NOMO-1 (cell line): ENCODE measurements at regions not wholly inside any gene's neighbourhood (a gene's known extent, or its start where the extent isn't known, plus 50 kb on each side); places are given as distances from the start of the nearest gene placed in this dataset.
"Not testable (repeated sequence)": the region's sequence is repeated elsewhere in the genome, so short reads cannot be mapped to it uniquely, and the experiment has no call there.

ENCODE experiments used
- DNase-seq, 2 experiments: peaks; one replicate each; lab custom pipeline; 2025; ENCODE audit not compliant: unreplicated experiment in 2 of 2; lab: John Stamatoyannopoulos, UW

DNA sequence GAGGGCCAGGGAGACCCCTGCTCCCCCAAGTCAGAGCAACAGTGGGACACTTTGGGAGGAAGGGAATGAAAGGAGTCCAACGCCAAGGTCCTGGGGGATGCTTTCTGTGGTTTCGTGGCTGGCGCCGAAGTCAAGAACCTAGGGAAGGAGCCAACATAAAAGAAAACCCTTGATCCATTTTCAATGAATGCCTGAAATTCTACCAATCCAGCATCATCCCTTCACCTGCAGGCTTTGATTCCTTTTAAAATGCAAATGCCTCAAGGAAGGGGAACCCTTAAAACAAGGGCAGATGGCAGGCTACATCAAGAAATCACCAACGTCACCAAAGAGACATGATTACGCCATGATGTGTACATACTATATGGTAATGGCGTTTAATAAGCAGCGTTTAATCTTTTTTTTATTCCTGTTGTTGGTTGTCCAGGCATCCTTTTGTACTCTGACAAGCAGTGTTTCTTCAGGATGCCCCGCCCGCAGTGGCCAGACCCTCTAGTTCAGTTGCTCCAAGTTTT, 123.3 kb upstream of the SLC1A4 start:
- DNase-seq: peak in 1 of 2 experiments; percentile 35

DNA sequence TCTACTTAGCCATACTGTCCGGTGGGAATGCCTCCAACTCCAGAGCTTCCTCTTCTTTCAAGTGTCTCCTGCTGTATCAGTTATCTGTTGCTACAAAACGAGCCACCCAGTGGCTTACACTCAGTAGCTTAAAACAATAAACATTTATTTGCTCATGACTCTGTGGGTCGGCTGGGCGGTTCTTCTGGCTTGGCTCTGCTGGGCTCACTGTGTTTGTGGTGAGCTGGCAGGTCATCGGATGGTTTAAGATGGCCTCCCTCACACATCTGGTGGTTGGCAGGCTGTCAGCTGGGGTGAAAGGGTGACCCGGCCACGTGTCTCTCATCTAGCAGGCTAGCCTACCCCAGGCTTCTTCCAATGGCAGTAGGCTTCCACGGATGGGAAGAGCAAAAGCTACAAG, 122.4 kb upstream of the SLC1A4 start:
- no peak for DNase-seq

DNA sequence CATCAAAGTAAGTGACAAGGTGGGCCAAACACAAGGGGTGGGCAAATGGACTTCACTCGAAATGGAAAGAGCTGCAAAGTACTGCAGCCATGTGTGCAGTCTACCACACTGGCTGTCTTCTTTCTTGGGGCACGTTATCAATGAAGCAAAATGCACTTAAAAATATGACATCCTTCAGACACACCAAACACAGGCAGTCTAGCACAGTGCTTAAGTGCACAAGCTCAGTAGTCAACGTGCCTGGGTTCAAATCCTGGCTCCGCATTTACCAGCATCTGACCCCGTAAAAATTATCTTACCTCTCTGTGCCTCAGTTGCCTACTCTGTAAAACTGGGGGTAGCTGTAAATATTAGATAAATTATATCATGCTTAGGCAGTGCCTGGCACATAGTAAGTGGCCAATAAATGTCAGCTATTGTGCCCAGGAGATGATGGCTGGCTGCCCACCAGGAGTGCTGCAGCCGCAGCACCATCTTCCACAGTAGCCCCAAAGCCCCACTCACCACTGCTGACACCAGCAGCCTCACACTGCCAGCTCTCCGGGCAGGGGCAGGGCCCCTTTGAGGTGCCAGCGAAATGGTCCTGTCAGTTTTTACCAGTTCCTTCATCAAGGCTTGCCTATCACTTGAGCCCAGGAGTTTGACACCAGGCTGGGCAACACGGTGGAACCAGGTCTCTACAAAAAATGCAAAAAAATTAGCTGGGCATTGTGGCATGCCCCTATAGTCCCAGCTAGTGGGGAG, 121.8 kb upstream of the SLC1A4 start:
- DNase-seq: no peak

DNA sequence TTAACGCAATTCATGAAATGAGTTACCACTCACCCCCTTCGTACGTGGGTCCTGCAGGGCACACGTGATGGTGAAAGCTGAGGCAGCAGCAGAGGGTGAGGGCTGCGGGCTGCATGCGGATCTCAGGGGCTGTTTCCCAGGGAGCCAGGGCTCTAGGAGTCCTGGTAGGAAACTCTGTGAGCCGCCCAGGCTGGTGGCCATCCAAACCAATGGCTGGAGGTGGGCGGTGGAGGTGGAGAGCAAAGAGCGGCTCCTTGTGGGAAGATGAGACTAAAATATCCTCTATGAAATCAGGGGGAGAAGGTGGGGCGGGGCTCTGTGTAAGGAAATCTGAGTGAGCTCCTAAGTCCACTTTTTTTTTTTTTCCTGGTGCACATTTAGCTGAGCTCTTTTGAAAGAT, 120.1 kb upstream of the SLC1A4 start:
- no peak for DNase-seq

DNA sequence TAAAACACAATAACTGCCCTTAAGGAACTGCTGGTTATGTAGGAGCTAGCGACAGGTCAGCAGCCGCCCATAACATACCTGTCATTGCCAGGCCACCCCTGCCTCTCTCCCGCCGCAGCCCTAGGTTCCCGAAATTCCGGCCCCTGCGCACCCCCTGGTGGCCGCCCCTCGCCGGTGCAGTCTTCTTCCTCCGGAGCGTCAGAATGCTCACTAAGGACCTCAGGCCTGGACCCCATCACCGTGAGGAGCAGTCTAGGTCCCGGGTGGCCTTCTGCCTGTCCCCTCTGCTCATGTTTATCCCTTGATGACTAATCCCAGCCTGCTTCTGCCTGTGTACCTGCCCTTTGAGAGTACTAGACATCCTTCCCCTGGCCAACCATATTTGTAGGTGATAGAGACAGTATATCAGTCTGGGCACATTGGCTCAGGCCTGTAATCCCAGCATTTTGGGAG, 115.7 kb upstream of the SLC1A4 start:
- peak; percentile 54 to 61 for DNase-seq

DNA sequence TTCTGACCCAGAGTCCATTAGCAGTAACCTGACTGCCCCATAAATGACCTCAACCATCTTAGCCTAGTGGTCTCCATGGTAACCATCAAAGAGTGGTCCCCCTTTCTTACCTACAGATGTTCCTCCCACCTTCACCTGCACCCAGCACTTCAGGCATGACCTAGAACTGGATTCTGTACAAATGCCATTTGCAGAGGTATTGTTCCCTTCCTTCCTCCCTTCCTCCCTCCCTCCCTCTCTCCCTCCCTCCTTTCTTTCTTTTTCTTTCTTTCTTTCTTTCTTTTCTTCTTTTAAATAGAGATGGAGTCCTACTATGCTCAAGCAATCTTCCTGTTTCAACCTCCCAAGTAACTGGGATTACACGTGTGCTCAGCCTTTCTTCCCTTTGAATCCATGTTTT, 114.6 kb upstream of the SLC1A4 start:
- no peak for DNase-seq

DNA sequence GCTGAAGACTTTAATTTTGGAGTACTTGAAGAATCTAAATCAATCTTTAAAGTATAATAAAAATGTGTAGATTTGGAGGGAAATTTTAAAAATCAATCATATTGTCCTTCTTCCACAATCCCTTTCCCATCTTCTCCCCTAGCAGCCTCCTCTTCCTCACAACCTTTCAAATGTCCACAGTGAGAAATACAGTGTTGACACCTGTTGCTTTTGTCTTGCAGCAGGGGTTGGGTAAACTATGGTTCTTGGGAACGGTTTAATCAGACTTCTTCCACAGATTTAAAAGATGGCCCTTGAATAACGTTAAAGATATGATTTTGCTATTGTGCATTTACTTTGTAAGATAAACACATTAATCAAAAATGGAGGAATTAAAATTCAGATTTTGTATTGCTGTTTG, 113.8 kb upstream of the SLC1A4 start:
- no peak for DNase-seq

DNA sequence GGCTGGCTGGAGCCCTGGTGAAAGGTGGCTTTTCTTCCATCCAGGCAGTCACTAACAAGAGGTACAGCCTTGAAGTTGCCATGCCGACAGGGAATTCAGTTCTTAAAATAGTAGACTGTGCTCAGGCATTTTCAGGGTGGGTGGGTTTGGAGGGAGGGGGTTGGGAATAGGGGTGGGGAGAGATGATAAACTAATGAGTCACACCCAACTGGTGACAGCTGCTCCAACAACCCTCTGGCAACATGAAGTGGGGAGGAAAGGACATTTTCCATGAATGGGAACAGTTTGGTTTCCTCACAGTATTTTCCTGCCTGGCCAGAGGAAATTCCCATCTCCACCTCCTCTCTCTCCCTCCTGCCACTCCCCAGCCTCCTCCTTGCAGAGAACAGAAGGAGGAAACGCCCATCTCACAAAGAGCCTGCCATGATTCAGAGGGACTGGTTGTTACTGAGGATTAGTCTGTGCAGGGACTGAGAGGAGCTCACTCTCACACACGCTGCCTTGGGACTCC, 113.0 kb upstream of the SLC1A4 start:
- DNase-seq: no peak

DNA sequence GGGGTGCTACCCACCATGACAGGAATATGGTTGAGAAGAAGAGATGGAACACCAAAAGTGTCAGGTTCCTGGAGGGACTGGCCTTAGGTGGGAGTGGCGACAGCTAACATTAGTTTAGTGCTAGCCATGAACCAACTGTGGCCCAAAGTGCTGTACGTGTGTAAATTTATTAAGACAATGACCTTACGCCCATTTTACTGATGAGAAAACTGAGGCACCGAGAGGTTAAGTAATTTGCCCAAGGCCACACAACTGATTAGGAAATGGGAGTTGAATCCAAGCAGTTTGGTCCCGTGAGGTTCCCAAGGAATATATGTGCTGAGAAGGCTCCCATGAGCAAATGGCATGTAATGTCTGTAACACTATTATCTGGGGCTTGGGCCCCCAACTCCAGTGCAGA, 109.5 kb upstream of the SLC1A4 start:
- no peak for DNase-seq

DNA sequence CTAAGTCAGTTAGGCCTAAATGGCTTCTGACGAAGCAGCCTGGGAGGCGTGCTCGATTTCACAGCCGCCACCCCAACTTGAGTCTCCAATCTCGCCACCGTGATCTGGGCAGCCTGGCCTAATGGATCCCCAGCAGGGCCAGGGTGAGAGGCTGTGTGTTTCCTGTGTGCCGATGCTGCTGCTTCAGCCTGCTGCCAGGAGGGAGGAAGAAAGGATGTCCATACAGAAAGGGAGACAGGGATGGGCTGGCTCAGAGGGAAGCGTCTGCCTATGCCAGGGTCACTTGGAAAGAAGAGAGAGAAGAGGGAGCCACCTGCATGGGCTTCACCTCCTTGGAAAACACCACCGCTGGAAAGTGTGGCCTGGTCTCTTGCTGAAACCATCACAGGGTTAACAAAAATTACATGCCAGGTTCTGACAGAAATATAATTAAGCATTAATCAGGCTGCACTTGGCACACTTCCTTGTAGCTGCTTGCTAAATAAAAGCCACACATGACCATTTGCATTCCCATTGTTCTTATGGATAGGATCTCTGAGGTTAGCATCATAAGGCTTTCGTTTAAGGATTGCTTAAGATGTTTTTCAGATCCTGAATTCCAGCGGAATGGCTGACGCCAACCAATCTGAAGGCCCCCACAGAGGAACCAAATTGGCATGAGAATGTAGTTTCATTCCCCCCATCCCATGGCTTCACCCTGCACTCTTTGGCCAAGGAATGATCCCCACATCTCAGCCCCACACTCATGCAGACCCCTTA, 108.8 kb upstream of the SLC1A4 start:
- no peak for DNase-seq

DNA sequence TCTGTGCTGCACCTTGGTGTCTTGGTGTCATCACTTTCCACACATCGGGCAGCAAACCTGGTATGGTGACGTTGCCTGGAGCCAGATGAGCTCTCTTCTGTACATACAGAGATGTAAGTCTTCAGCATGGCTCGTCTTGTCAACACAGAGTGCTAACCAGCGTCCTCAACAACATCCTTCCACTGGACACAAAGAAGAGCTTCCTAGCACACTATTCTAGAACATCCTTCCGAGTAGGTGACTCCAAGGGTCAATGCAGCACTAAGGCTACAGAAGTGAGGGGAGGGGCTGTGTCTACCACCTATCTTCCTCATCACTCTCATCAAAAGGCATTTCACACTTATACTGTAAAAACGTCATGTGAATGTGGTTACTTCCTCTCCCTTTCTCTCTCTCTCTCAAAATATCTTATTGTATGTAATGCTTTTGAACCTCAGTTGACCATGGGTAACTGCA, 108.1 kb upstream of the SLC1A4 start:
- DNase-seq: peak in 1 of 2 experiments; percentile 44

DNA sequence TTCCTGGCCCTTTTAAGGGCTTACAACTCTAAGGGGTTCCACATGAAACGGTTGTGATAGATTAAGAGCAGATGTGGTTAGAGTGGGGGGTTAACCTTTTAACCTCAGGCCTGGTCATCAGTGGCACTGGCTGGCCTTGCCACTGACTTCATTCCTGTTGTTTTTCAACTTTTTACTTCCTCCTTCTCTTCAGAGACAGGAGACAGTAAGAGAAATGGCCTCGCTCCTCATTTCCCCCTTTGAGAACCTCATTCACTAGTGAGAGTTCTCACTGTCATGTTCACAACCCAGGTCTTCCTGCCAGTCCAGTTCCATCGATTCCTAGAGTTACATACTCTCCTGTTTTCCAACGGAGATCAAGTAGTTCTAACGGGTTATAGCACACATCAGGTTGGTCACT, 101.6 kb upstream of the SLC1A4 start:
- no peak for DNase-seq

DNA sequence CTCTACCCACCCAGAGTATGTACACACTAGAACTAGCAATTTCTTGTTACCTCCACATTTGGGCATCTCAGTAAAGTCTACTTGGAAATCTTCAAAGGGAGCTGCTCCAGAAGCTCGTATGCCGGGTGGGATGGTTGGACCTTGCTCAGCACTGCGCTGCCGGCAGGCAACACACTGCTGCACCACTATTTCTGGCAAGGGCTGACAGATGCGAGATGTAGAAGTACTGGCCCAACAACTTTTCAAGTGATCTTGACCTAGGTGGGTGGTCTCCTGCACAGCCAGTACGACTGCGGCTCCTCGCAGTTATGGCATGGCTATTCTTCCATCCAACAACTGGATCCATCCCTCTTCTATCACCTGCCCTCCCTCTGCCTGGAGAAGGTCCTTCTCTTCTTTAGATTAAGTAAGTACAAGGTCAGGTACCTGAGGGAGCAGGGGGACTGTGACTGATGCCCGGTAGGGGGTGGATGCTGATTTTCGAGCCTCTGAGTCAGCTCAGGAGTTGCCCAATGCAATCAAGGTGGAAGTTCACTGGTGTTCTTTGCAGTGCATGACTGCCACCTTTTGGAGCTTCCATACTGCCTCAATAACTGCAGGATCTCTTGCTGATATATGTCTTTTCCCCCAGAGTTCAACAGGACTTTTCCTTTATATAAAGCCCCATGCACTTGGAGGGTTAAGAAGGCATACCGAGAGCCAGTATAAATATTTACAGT, 100.4 kb upstream of the SLC1A4 start:
- DNase-seq: peak in 1 of 2 experiments; percentile 21

DNA sequence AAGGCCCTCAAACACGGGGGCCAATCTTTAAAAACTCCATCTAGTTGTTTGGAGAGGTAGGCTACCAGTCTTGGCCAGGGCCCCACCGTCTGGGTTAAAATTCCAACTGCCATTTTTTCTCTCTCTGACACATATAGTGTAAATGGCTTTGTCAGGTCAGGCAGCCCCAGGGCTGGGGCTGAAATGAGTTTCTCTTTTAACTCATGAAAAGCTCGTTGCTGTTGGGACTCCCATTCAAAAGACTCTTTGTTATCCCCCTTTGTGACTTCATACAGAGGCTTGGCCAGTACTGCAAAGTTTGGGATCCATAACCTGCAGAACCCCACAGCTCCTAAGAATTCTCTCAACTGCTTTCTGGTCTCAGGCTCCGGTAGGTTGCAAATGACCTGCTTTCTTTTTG, 99.4 kb upstream of the SLC1A4 start:
- no peak for DNase-seq

DNA sequence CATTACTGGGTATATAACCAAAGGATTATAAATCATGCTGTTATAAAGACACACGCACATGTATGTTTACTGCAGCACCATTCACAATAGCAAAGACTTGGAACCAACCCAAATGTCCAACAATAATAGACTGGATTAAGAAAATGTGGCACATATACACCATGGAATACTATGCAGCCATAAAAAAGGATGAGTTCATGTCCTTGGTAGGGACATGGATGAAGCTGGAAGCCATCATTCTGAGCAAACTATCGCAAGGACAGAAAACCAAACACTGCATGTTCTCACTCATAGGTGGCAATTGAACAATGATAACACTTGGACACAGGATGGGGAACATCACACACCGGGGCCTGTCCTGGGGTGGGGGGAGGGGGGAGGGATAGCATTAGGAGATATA, 92.6 kb upstream of the SLC1A4 start:
- DNase-seq: not testable (repeated sequence)

DNA sequence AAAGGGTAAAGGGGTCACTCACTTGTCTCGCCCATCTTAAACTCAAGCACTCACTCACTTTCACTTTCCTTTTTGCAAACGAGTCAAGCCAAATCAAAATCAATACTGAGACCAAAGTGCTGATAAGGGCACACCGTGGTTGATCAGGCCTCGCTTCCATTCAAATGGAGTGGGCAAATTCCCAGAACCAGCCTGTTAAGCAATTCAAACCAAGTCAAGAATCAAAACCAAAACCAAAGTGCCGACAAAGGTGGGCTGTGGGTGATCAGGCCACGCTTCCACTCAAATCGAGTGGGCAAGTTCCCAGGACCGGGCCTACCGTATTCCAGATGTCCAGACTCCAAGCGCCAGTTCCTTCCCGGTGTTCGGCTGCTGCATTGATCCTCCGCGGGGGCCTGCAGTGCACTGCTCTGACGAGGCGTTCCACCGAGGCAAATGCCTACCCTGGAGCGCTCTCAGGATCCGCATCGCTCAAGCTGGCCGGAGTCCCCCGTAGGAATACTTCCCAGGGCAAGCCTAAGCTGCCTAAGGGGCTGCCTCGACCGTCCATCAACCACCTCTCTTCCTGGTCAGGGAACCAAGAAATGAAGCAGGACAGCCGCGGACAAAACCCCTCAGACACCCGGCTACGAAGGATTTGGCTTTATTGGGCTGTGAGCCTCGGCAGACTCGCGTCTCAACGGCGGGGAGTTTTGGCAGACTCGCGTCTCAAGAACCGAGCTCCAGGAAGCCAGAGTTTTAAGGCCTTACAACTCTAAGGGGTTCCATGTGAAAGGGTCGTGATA, 89.9 kb upstream of the SLC1A4 start:
- DNase-seq: peak in 1 of 2 experiments; percentile 63

DNA sequence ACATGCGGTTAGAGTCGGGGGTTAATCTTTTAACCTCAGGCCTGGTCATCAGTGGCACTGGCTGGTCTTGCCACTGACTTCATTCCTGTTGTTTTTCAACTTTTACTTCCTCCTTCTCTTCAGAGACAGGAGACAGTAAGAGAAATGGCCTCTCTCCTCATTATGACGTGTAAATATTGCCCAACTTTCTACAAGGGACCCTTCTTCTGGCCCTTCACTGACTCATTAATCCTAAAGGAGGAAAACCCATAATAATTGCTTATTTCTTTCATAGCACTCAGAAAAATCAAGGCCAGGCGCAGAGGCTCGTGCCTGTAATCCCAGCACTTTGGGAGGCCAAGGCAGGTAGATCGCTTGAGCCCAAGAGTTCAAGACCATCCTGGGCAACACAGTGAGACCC, 89.3 kb upstream of the SLC1A4 start:
- peak; percentile 45 to 82 for DNase-seq

DNA sequence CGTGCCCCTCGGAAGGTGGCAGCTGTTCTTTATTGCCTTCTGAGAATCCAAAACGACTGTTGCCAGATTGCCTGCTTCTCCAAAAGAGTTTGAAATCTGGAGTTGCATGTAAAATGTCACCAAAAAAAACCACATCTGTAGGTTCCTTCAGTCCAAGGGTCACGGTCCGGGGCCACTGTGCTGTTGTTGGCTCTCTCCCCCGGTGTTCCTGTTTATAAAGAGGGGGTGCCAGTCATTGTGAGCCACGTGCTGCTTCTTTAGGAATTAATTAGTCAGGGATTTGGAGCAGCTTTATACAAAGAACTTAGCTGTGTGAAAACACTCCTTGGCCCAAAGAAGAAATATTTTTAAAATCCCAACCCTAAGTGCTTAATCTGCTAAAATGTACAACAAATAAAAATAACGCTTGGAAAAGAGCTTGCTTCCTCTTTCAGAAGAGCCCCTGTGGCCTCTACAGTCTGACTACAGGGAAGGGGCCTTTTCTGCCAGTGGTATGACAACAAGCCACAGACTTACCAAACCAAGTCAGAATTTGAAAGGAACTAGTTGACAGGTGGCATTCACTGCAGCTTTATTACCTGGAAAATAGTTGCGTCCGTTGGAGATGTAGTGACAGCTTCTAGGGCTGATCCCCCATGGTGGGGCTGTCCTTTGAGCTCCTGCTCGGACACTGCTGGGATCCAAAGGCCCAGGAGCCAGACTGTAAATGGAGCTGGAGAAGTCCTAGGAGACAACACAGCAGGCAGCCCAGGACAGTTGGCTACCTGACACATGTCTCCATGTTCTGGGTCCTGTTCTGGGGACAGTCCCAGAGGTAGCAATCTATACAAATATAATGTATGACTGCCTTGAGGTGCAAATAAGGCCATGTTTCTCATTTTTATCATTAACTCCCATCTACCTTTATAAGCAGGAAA, 84.5 kb upstream of the SLC1A4 start:
- DNase-seq: peak; percentile 73 to 93

DNA sequence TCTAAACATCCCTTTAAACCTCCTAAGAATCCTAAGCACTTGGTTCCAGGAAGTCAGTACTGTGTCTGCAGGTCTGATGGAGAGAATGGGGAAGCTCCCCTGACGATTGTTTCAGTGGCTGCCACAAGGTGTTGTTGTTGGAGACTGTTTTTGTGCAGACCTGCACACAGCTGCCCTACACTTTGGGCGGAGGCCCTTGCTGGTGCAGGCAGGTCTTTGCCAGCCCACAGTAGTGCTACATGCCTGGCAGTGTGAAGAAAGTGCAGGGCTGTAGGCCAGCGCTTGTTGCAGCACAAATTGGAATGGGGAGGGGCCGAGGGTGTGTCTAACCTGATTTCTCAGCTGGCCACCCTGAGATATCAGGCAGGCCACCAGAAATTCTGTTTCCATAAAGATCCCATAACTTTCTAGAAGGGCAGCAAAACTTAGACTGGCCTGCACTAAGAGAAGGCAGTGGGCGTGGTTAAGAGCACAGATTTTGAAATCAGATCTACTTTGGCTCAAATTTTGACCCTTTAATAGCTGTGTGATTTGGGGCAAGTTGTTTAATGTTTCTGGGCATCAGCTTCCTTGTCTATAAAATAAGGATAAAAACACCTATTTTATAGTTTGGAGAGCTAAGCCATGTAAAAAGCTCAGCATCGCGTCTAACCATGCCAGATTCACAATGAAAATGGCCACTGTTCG, 83.7 kb upstream of the SLC1A4 start:
- peak in 1 of 2 experiments; percentile 18 for DNase-seq
